OCI-LY3 (cell line): ENCODE measurements at regions not wholly inside any gene's neighbourhood (a gene's known extent, or its start where the extent isn't known, plus 50 kb on each side); places are given as distances from the start of the nearest gene placed in this dataset.

ENCODE experiments used
- H2AFZ ChIP-seq: fragments of 200-600, 300-600 bp; shearing (Covaris generic); 2 replicates; pipeline ENCODE4 v1.6.0; 2014; ENCODE audit warnings: antibody characterized with exemption, low read depth, low read length
- H3K27ac ChIP-seq: fragments of 200-600, 300-600 bp; sonication (generic); 2 replicates; pipeline ENCODE4 v1.5.1; 2014; ENCODE audit warnings: mild to moderate bottlenecking, low read length, moderate library complexity, mixed read lengths
- H3K27me3 ChIP-seq: fragments of 200-600, 300-600 bp; sonication (generic); 2 replicates; pipeline ENCODE4 v1.6.1; 2014; ENCODE audit warnings: low read depth, low read length, mixed read lengths
- H3K36me3 ChIP-seq: fragments of 200-600, 300-600 bp; sonication (generic); replicated peaks from 2 replicates; pipeline ENCODE3; 2014; ENCODE audit warnings: low read depth, low read length, mixed read lengths
- H3K4me1 ChIP-seq: fragments of 300-600, 200-600 bp; sonication (generic); 2 replicates; pipeline ENCODE4 v1.6.1; 2014; ENCODE audit warnings: low read length, mixed read lengths
- H3K4me2 ChIP-seq: fragments of 200-600, 300-600 bp; sonication (generic); 2 replicates; pipeline ENCODE4 v1.6.1; 2014; ENCODE audit warnings: low read length, mixed read lengths
- H3K4me3 ChIP-seq: fragments of 300-600, 200-600 bp; sonication (generic); 2 replicates; pipeline ENCODE4 v1.5.1; 2014; ENCODE audit warnings: antibody characterized with exemption, mild to moderate bottlenecking, low read length, moderate library complexity
- H3K79me2 ChIP-seq: fragments of 300-600, 200-600 bp; shearing (Covaris generic); 2 replicates; pipeline ENCODE4 v1.6.1; 2014; ENCODE audit warnings: mild to moderate bottlenecking, low read length, mixed read lengths
- H3K9ac ChIP-seq: fragments of 300-600, 200-600 bp; shearing (Covaris generic); 2 replicates; pipeline ENCODE4 v1.6.0; 2014; ENCODE audit warnings: mild to moderate bottlenecking, low read length, moderate library complexity
- H3K9me3 ChIP-seq: fragments of 200-600, 300-600 bp; shearing (Covaris generic); 2 replicates; pipeline ENCODE4 v1.6.1; 2014; ENCODE audit warnings: low read length, mixed read lengths; ENCODE audit not compliant: insufficient read depth
- H4K20me1 ChIP-seq: fragments of 200-600, 300-600 bp; sonication (generic); 2 replicates; pipeline ENCODE4 v1.6.1; 2016; ENCODE audit warnings: low read length, mixed read lengths; ENCODE audit not compliant: insufficient read depth
- EZH2phosphoT487 ChIP-seq: fragments of 200-600 bp; shearing (Covaris generic); IDR thresholded peaks from 2 replicates; pipeline ENCODE4 v1.6.1; 2018; ENCODE audit warnings: antibody characterized with exemption, mixed run types, low read depth
- TF ChIP-seq, protein P1 (sequence below): fragments of 200-600, 300-600 bp; sonication (generic); IDR thresholded peaks from 2 replicates; pipeline ENCODE4 v1.5.1; 2014; ENCODE audit warnings: antibody characterized with exemption, low read length, low read depth

DNA sequence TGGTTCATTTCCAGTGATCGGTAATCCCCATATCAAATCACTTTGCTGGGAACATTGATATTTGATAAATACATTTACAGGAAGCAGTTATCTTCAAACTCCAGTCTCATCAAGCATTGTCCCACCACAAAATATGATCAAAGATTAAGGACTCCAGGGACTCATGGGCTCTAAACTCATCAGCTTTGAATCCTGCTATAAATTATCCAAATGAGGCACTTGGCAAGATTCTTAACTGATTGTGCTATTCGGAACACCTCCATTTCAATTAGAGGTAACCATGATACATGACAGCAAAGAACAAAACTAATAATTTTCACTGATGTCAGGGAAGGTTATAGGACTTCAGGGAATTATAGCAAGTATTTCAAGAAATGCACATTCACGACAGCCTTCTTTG lies 1088.1 kb upstream of the PIK3C3 start:
- Histone ChIP-seq H3K9ac (no peak overlapping the region), H3K4me3 (no peak overlapping the region), H2AFZ (no peak overlapping the region), H3K36me3 (no peaks in the 10 kb centered on the region), H3K9me3 (no peaks in the 10 kb centered on the region), H3K4me1 (no peaks in the 10 kb centered on the region), H4K20me1 (no peaks in the 10 kb centered on the region), H3K4me2 (no peak overlapping the region), H3K79me2 (no peaks in the 10 kb centered on the region), H3K27ac (no peak overlapping the region), H3K27me3 (no peaks in the 10 kb centered on the region)
- TF ChIP-seq, protein P1, sequence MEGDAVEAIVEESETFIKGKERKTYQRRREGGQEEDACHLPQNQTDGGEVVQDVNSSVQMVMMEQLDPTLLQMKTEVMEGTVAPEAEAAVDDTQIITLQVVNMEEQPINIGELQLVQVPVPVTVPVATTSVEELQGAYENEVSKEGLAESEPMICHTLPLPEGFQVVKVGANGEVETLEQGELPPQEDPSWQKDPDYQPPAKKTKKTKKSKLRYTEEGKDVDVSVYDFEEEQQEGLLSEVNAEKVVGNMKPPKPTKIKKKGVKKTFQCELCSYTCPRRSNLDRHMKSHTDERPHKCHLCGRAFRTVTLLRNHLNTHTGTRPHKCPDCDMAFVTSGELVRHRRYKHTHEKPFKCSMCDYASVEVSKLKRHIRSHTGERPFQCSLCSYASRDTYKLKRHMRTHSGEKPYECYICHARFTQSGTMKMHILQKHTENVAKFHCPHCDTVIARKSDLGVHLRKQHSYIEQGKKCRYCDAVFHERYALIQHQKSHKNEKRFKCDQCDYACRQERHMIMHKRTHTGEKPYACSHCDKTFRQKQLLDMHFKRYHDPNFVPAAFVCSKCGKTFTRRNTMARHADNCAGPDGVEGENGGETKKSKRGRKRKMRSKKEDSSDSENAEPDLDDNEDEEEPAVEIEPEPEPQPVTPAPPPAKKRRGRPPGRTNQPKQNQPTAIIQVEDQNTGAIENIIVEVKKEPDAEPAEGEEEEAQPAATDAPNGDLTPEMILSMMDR, result no peak
- no peak for TF ChIP-seq EZH2phosphoT487

DNA sequence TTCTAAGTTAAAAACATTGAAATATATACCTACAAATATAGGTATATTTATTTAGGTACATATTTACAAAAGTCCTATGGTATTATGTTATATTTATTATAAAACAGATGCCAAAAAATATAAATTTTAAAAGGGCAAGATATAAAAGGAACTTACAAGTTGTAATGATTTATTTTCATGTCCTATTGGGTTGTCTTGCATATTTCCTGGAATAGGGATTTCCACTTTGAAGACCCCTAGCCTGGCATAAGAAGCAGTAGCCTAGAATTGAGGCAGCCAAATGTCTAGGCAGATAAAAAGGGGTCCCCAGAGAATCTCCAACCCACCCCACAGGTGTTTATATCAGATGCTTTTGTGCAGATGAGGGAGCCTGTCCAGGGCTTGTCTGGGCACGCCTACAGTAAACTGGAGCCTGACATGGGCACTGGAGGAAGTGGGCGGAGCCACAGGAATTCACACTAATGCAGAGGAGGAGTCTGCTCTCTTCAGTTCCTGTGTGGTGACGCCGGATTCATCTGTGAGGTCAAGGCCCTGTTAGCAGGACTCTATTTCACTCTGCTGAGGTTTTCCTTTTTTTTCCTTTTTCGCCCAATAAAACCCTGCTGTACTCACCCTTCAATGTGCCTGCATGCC lies 1088.9 kb upstream of the PIK3C3 start:
- Histone ChIP-seq H3K27ac (no peak overlapping the region), H3K4me2 (no peak overlapping the region), H2AFZ (no peak overlapping the region), H3K27me3 (no peaks in the 10 kb centered on the region), H3K9ac (no peak overlapping the region), H3K9me3 (no peaks in the 10 kb centered on the region), H3K36me3 (no peaks in the 10 kb centered on the region), H3K79me2 (no peaks in the 10 kb centered on the region), H3K4me1 (no peaks in the 10 kb centered on the region), H3K4me3 (no peak overlapping the region), H4K20me1 (no peaks in the 10 kb centered on the region)
- TF ChIP-seq EZH2phosphoT487, result no peak
- TF ChIP-seq, protein P1, result no peak

DNA sequence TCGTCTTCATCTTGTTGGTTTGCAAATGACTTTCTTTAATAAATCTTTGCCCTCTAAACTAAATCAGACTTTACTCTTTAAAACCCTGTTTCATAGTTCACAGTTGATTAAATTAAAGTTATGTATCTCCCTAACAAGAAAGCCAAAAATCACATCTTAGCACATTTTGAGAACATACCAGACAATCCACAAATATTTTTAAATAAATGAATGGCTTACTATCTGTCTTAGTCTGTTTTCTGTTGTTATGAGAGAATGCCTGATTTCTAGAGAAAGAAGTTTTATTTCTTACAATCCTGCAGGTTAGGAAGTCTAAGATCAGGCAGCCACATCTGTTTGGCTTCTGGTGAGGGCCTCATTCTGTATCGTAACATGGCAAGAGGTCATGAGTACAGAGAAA lies 1090.2 kb upstream of the PIK3C3 start:
- H4K20me1 ChIP-seq, result no peaks in the 10 kb centered on the region
- no peak overlapping the region for H3K9ac ChIP-seq
- no peak overlapping the region for H3K4me2 ChIP-seq
- H3K36me3 ChIP-seq, result no peaks in the 10 kb centered on the region
- no peaks in the 10 kb centered on the region for H3K27me3 ChIP-seq
- no peaks in the 10 kb centered on the region for H3K4me1 ChIP-seq
- no peak overlapping the region for H3K4me3 ChIP-seq
- H3K9me3 ChIP-seq, result no peaks in the 10 kb centered on the region
- H3K27ac ChIP-seq, result no peak overlapping the region
- no peaks in the 10 kb centered on the region for H3K79me2 ChIP-seq
- no peak overlapping the region for H2AFZ ChIP-seq
- TF ChIP-seq EZH2phosphoT487, result no peak
- TF ChIP-seq, protein P1, result no peak

DNA sequence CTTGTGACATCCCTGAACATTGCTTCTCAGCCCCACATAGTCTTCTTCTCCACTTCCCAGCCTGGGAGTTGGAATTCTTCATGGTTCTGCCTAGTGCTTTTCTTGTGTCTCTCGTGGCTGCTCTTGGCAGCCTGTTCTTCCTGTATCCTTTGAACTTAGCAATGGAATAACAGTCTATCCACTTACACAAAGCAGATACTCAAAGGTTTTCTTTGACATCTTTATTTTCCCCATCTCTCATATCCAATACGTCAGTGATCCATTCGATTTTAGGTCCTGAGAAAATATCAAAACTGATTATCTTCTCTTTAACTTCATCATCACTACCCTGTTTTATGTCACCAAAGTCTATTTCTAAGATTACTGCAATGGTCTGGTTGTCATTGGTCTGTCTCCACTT lies 1091.2 kb upstream of the PIK3C3 start:
- no peaks in the 10 kb centered on the region for H3K9me3 ChIP-seq
- no peak overlapping the region for H3K4me3 ChIP-seq
- H3K36me3 ChIP-seq, result no peaks in the 10 kb centered on the region
- no peak overlapping the region for H3K9ac ChIP-seq
- no peak for TF ChIP-seq EZH2phosphoT487
- TF ChIP-seq, protein P1, result no peak
- H3K27ac ChIP-seq, result no peak overlapping the region
- H3K4me2 ChIP-seq, result no peak overlapping the region
- H3K27me3 ChIP-seq, result no peaks in the 10 kb centered on the region
- H4K20me1 ChIP-seq, result no peaks in the 10 kb centered on the region
- H2AFZ ChIP-seq, result no peak overlapping the region
- H3K79me2 ChIP-seq, result no peaks in the 10 kb centered on the region
- H3K4me1 ChIP-seq, result no peaks in the 10 kb centered on the region
